GM10266 (cell line): ENCODE measurements at regions not wholly inside any gene's neighbourhood (a gene's known extent, or its start where the extent isn't known, plus 50 kb on each side); places are given as distances from the start of the nearest gene placed in this dataset.

Experiments
- DNase-seq: peaks from one replicate; pipeline ENCODE4 v3.0.0; 2012; ENCODE audit errors: extremely low spot score
- CTCF ChIP-seq: IDR thresholded peaks from 2 replicates; pipeline ENCODE4 v1.5.1; 2012; ENCODE audit warnings: mild to moderate bottlenecking, low read depth; ENCODE audit not compliant: control insufficient read depth, insufficient read depth; ENCODE audit errors: missing control alignments

- DNase-seq = no peak
- TF ChIP-seq CTCF = no peak
Observed at GRCh38 chr6:134105940-134106339, 53.5 kb upstream of the SLC2A12 start.

- TF ChIP-seq CTCF = no peak
- no peak for DNase-seq
Observed at GRCh38 chr6:134103006-134103405, 50.6 kb upstream of the SLC2A12 start.
